Astrocyte of the cerebellum (primary cell): ENCODE measurements at regions not wholly inside any gene's neighbourhood (a gene's known extent, or its start where the extent isn't known, plus 50 kb on each side); places are given as distances from the start of the nearest gene placed in this dataset.
"Not testable (repeated sequence)": the region's sequence is repeated elsewhere in the genome, so short reads cannot be mapped to it uniquely, and the experiment has no call there.

Experiments
- DNase-seq: peaks from one replicate; pipeline ENCODE4 v3.0.0-alpha.2; 2011; ENCODE audit warnings: low read depth
- H3K4me3 ChIP-seq: 2 replicates; pipeline ENCODE4 v1.5.1; 2011; ENCODE audit warnings: mild to moderate bottlenecking, low read depth, low read length, moderate library complexity
- CTCF ChIP-seq: IDR thresholded peaks from 2 replicates; pipeline ENCODE4 v1.5.1; 2012; ENCODE audit warnings: low read length, low read depth, moderate library complexity, mild to moderate bottlenecking; ENCODE audit errors: missing control alignments
- in situ Hi-C: cut with HindIII; loops from 2 replicates; pipeline ENCODE4 v1.10.0; 2017; ENCODE audit warnings: low sequenced_read_pairs

GRCh38 chr21:15298306-15298705 lies 233.5 kb upstream of the NRIP1 start:
- in situ Hi-C loops: no loop called here
- TF ChIP-seq CTCF: no peak
- DNase-seq: no peak
- H3K4me3 ChIP-seq: no peak overlapping the region

- in situ Hi-C loops, DNase-seq, H3K4me3 ChIP-seq: not testable (repeated sequence)
Observed at GRCh38 chr21:15298755-15299154, 234.0 kb upstream of the NRIP1 start.

GRCh38 chr21:15300131-15300530 lies 235.3 kb upstream of the NRIP1 start:
- no peak for TF ChIP-seq CTCF
- in situ Hi-C loops: no loop called here
- no peak for DNase-seq
- no peak overlapping the region for H3K4me3 ChIP-seq

- in situ Hi-C loops: no loop called here
- H3K4me3 ChIP-seq: no peak overlapping the region
- DNase-seq: no peak
Observed at GRCh38 chr21:15301014-15301413, 236.2 kb upstream of the NRIP1 start.

GRCh38 chr21:15301736-15302135 lies 236.9 kb upstream of the NRIP1 start:
- no peak overlapping the region for H3K4me3 ChIP-seq
- TF ChIP-seq CTCF: no peak
- no peak for DNase-seq
- in situ Hi-C loops: no loop called here

More at GRCh38 chr21:15301014-15301413, 236.2 kb upstream of the NRIP1 start:
- no peak for TF ChIP-seq CTCF

GRCh38 chr21:15306271-15306670 lies 241.5 kb upstream of the NRIP1 start:
- TF ChIP-seq CTCF: no peak
- no peak overlapping the region for H3K4me3 ChIP-seq
- in situ Hi-C loops: no loop called here
- DNase-seq: no peak

GRCh38 chr21:15308333-15308732 lies 243.5 kb upstream of the NRIP1 start:
- H3K4me3 ChIP-seq: no peak overlapping the region
- in situ Hi-C loops: no loop called here
- TF ChIP-seq CTCF: no peak
- no peak for DNase-seq
